22Rv1 (cell line): ENCODE measurements at regions not wholly inside any gene's neighbourhood (a gene's known extent, or its start where the extent isn't known, plus 50 kb on each side); places are given as distances from the start of the nearest gene placed in this dataset.

Experiments used
- H3K27ac ChIP-seq: fragments of 450-650 bp; 2 replicates; pipeline ENCODE4 v1.5.1; 2017
- CTCF ChIP-seq: fragments of 450-650 bp; IDR thresholded peaks from 2 replicates; pipeline ENCODE4 v1.5.1; 2017; ENCODE audit warnings: mild to moderate bottlenecking
- ZFX ChIP-seq: fragments of 450-650 bp; IDR thresholded peaks from 2 replicates; pipeline ENCODE4 v1.6.1; 2017; ENCODE audit warnings: antibody characterized with exemption, borderline replicate concordance

GRCh38 chr13:80050252-80050651 is 290.7 kb downstream of the SPRY2 start:
- TF ChIP-seq ZFX (no peak), CTCF (no peak)
- no peak overlapping the region for H3K27ac ChIP-seq

GRCh38 chr13:80048802-80049201 is 292.1 kb downstream of the SPRY2 start:
- no peak for TF ChIP-seq CTCF
- no peak for TF ChIP-seq ZFX
- H3K27ac ChIP-seq, result no peak overlapping the region

- H3K27ac ChIP-seq, result no peak overlapping the region
Observed at GRCh38 chr13:80048030-80048429, 292.9 kb downstream of the SPRY2 start.

GRCh38 chr13:80047406-80047805 is 293.5 kb downstream of the SPRY2 start:
- H3K27ac ChIP-seq, result no peak overlapping the region
- TF ChIP-seq CTCF (no peak), ZFX (no peak)

More at GRCh38 chr13:80048030-80048429, 292.9 kb downstream of the SPRY2 start:
- no peak for TF ChIP-seq CTCF
- no peak for TF ChIP-seq ZFX

- H3K27ac ChIP-seq, result no peak overlapping the region
- TF ChIP-seq CTCF (no peak), ZFX (no peak)
Observed at GRCh38 chr13:80040981-80041317, 300.0 kb downstream of the SPRY2 start.

- no peak for TF ChIP-seq ZFX
- TF ChIP-seq CTCF, result no peak
- H3K27ac ChIP-seq, result no peak overlapping the region
Observed at GRCh38 chr13:80040196-80040980, 300.5 kb downstream of the SPRY2 start.

- no peak for TF ChIP-seq ZFX
- no peak for TF ChIP-seq CTCF
- H3K27ac ChIP-seq, result no peak overlapping the region
Observed at GRCh38 chr13:80039000-80039399, 301.9 kb downstream of the SPRY2 start.
